ENCODE measurements at regions not wholly inside any gene's neighbourhood (a gene's known extent, or its start where the extent isn't known, plus 50 kb on each side); places are given as distances from the start of the nearest gene placed in this dataset.

GRCh38 chr3:147038481-147038880, 367.9 kb downstream of the ZIC4 start (continued):
- TF ChIP-seq ZNF532 (CRISPR knock-in tag; IDR thresholded peaks at IDR 0.05; ENCODE audit: borderline replicate concordance) (no peak), JUN (CRISPR knock-in tag; IDR thresholded peaks at IDR 0.05) (no peak)

- Mint-ChIP-seq H3K4me1 (no peaks in the 10 kb centered on the region), H3K4me3 (no peak overlapping the region), H3K36me3 (peaks cover 10% of the 10 kb centered on the region), H3K27ac (no peak overlapping the region), H3K27me3 (ENCODE audit: low read depth) (no peaks in the 10 kb centered on the region; the same call in 1 of the 2 replicates), H3K9me3 (peaks cover 20% of the 10 kb centered on the region)
- TF ChIP-seq ELF4 (CRISPR knock-in tag; IDR thresholded peaks at IDR 0.05; ENCODE audit: low read depth) (no peak), ZNF317 (CRISPR knock-in tag; IDR thresholded peaks at IDR 0.05; ENCODE audit: borderline replicate concordance, low read depth) (peak; percentile 97), RELA (CRISPR knock-in tag; IDR thresholded peaks at IDR 0.05; ENCODE audit: borderline replicate concordance) (no peak), ZNF671 (CRISPR knock-in tag; IDR thresholded peaks at IDR 0.05) (no peak)
- no peak for ATAC-seq
- DNase-seq (ENCODE audit: low spot score) = no peak
- ChIA-PET POLR2A (no interaction called here), CTCF (no interaction called here)
Observed at GRCh38 chr3:147034359-147034758, 372.0 kb downstream of the ZIC4 start.

- CTCF ChIA-PET = no interaction called here
- POLR2A ChIA-PET = no interaction called here
- no peaks in the 10 kb centered on the region for H3K4me1 Mint-ChIP-seq
- H3K36me3 Mint-ChIP-seq = peaks cover 10% of the 10 kb centered on the region
- TF ChIP-seq JUN (CRISPR knock-in tag; IDR thresholded peaks at IDR 0.05) (no peak), NR2C2 (CRISPR knock-in tag; IDR thresholded peaks at IDR 0.05) (no peak), FOXK1 (CRISPR knock-in tag; IDR thresholded peaks at IDR 0.05) (no peak), HMGXB4 (CRISPR knock-in tag; IDR thresholded peaks at IDR 0.05) (no peak), ESRRA (CRISPR knock-in tag; IDR thresholded peaks at IDR 0.05; ENCODE audit: borderline replicate concordance) (no peak), MAX (CRISPR knock-in tag; IDR thresholded peaks at IDR 0.05) (no peak), ZNF512 (CRISPR knock-in tag; IDR thresholded peaks at IDR 0.05; ENCODE audit: borderline replicate concordance) (no peak), ZNF232 (CRISPR knock-in tag; IDR thresholded peaks at IDR 0.05) (no peak), E2F4 (CRISPR knock-in tag; IDR thresholded peaks at IDR 0.05; ENCODE audit: borderline replicate concordance, low read depth) (no peak), ZNF219 (CRISPR knock-in tag; IDR thresholded peaks at IDR 0.05; ENCODE audit: borderline replicate concordance) (no peak), CREM (CRISPR knock-in tag; IDR thresholded peaks at IDR 0.05) (no peak), IRF1 (CRISPR knock-in tag; IDR thresholded peaks at IDR 0.05) (no peak), JAZF1 (CRISPR knock-in tag; IDR thresholded peaks at IDR 0.05) (no peak), E2F5 (CRISPR knock-in tag; IDR thresholded peaks at IDR 0.05) (no peak), NFE2L1 (CRISPR knock-in tag; IDR thresholded peaks at IDR 0.05) (no peak), ZMAT4 (CRISPR knock-in tag; IDR thresholded peaks at IDR 0.05) (no peak)
- H3K4me3 Mint-ChIP-seq = no peak overlapping the region
- no peak overlapping the region for H3K27ac Mint-ChIP-seq
- DNase-seq (ENCODE audit: low spot score) = no peak
- H3K27me3 Mint-ChIP-seq (ENCODE audit: low read depth) = no peaks in the 10 kb centered on the region
- no peak for ATAC-seq
- peaks cover 13% of the 10 kb centered on the region for H3K9me3 Mint-ChIP-seq
Observed at GRCh38 chr3:147030274-147030673, 376.1 kb downstream of the ZIC4 start.

Measured in WTC11 (cell line).